ENCODE measurements at regions not wholly inside any gene's neighbourhood (a gene's known extent, or its start where the extent isn't known, plus 50 kb on each side); places are given as distances from the start of the nearest gene placed in this dataset.

DNA sequence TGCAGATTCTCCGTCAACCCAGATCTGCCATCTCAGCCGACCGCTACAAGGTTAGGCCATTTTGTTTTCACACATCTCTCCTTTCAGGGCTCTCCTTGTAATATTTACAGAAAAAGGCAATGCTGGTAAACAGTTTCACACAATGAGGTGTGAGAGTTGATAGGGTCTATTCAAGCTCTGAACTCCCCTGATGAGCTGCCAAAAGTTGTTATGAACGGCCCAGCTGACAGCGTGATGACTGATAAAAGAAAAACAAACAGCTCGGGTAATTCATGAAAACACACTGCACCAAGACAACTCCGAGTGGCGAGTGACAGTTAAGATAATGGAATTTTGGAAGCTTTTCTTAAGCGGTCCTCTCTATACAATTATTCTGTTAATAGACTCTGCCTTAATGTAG, 68.1 kb upstream of the IRX5 start:
- no peaks in the 10 kb centered on the region for H3K36me3 ChIP-seq (ENCODE audit: insufficient read depth, low read length)
- H3K4me3 ChIP-seq (ENCODE audit: low read length), result no peak overlapping the region
- H3K27ac ChIP-seq (ENCODE audit: low read depth in 1 of 2, low read length in 2 of 2), result no peak overlapping the region
- Mint-ChIP-seq H3K4me1 (ENCODE audit: low read depth) (no peaks in the 10 kb centered on the region), H3K9me3 (no peaks in the 10 kb centered on the region), H3K27ac (no peak overlapping the region), H3K27me3 (peaks cover 12% of the 10 kb centered on the region), H3K4me3 (no peak overlapping the region), H3K36me3 (ENCODE audit: low read depth) (no peaks in the 10 kb centered on the region)
- intact Hi-C loops (cut with DNase I, micrococcal nuclease), result no loop called here
- no peak for DNase-seq
- ATAC-seq (ENCODE audit: poor library complexity), result no peak
- TF ChIP-seq, protein P1, sequence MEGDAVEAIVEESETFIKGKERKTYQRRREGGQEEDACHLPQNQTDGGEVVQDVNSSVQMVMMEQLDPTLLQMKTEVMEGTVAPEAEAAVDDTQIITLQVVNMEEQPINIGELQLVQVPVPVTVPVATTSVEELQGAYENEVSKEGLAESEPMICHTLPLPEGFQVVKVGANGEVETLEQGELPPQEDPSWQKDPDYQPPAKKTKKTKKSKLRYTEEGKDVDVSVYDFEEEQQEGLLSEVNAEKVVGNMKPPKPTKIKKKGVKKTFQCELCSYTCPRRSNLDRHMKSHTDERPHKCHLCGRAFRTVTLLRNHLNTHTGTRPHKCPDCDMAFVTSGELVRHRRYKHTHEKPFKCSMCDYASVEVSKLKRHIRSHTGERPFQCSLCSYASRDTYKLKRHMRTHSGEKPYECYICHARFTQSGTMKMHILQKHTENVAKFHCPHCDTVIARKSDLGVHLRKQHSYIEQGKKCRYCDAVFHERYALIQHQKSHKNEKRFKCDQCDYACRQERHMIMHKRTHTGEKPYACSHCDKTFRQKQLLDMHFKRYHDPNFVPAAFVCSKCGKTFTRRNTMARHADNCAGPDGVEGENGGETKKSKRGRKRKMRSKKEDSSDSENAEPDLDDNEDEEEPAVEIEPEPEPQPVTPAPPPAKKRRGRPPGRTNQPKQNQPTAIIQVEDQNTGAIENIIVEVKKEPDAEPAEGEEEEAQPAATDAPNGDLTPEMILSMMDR (IDR thresholded peaks at IDR 0.05), result no peak
- ChIA-PET CTCF (no interaction called here), POLR2A (no interaction called here)
- peaks cover 0 to 6% of the 10 kb centered on the region in 2 experiments for H3K9me3 ChIP-seq (ENCODE audit: control insufficient read depth in 1 of 2, insufficient read depth in 1 of 2, low read length in 2 of 2)
- H3K27me3 ChIP-seq (ENCODE audit: control insufficient read depth in 1 of 2, insufficient read depth in 2 of 2, low read length in 2 of 2), result peaks cover 0 to 4% of the 10 kb centered on the region in 2 experiments
- no peaks in the 10 kb centered on the region for H3K4me1 ChIP-seq (ENCODE audit: insufficient read depth, low read length)

DNA sequence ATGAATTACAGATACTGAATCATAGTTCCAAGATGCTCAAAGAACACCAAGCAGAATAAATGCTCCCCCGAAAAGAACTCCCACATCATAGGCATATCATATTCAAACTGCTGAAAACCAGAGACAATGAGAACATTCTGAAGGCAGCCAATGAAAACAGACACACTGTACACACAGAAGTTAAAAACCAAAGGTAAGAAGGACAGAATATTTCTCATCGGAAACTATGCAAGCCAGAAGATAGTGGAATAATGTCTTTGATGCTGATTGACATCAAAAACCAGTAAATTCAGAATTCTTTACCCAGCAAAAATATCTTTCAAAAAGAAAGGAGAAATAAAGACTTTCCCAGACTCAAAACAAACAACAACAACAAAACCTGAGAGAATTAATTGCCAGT, 73.8 kb upstream of the IRX5 start:
- H3K4me1 Mint-ChIP-seq (ENCODE audit: low read depth), result no peaks in the 10 kb centered on the region
- no peaks in the 10 kb centered on the region for H3K4me1 ChIP-seq (ENCODE audit: insufficient read depth, low read length)
- TF ChIP-seq, protein P1 (IDR thresholded peaks at IDR 0.05), result no peak
- peaks cover 11% of the 10 kb centered on the region for H3K9me3 Mint-ChIP-seq
- no peaks in the 10 kb centered on the region for H3K36me3 Mint-ChIP-seq (ENCODE audit: low read depth)
- H3K4me3 Mint-ChIP-seq, result no peak overlapping the region
- ChIA-PET CTCF (no interaction called here), POLR2A (no interaction called here)
- no peak overlapping the region for H3K27ac ChIP-seq (ENCODE audit: low read depth in 1 of 2, low read length in 2 of 2)
- no peak for DNase-seq
- H3K4me3 ChIP-seq (ENCODE audit: low read length), result no peak overlapping the region
- ATAC-seq (ENCODE audit: poor library complexity), result no peak
- H3K27me3 ChIP-seq (ENCODE audit: control insufficient read depth in 1 of 2, insufficient read depth in 2 of 2, low read length in 2 of 2), result peaks cover 0 to under 1% of the 10 kb centered on the region in 2 experiments
- H3K36me3 ChIP-seq (ENCODE audit: insufficient read depth, low read length), result no peaks in the 10 kb centered on the region
- peaks cover 11% of the 10 kb centered on the region for H3K27me3 Mint-ChIP-seq
- H3K27ac Mint-ChIP-seq, result no peak overlapping the region
- H3K9me3 ChIP-seq (ENCODE audit: control insufficient read depth in 1 of 2, insufficient read depth in 1 of 2, low read length in 2 of 2), result peaks cover 3 to 7% of the 10 kb centered on the region in 2 experiments
- intact Hi-C loops (cut with DNase I, micrococcal nuclease), result no loop called here

DNA sequence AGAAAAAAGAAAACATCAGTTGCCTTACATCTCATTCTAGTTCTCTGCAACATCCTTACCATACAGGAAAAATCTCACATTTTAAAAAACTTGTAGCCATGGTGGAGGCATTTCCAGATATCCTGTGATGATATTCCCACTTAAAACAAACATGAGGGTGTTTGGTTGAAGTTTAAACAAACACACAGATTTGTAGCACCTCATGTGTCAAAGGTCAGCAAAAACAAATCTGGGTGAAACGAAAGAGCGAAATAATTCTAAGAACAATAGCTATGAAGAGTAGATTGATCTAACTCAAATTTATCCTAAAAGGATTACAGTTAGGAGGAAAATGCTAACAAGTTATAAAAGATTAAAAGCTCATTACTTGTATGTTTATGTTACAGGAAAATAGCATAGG, 83.1 kb upstream of the IRX5 start:
- ChIA-PET CTCF (no interaction called here), POLR2A (no interaction called here)
- Mint-ChIP-seq H3K36me3 (ENCODE audit: low read depth) (no peaks in the 10 kb centered on the region), H3K4me3 (no peak overlapping the region), H3K27me3 (peaks cover 5% of the 10 kb centered on the region), H3K4me1 (ENCODE audit: low read depth) (no peaks in the 10 kb centered on the region), H3K9me3 (peaks cover 3% of the 10 kb centered on the region), H3K27ac (no peak overlapping the region)
- no peaks in the 10 kb centered on the region for H3K4me1 ChIP-seq (ENCODE audit: insufficient read depth, low read length)
- intact Hi-C loops (cut with DNase I, micrococcal nuclease), result no loop called here
- TF ChIP-seq, protein P1 (IDR thresholded peaks at IDR 0.05), result no peak
- no peak for ATAC-seq (ENCODE audit: poor library complexity)
- no peak for DNase-seq
- no peaks in the 10 kb centered on the region for H3K27me3 ChIP-seq (ENCODE audit: control insufficient read depth in 1 of 2, insufficient read depth in 2 of 2, low read length in 2 of 2)
- H3K9me3 ChIP-seq (ENCODE audit: control insufficient read depth in 1 of 2, insufficient read depth in 1 of 2, low read length in 2 of 2), result peaks cover 8% of the 10 kb centered on the region in 2 experiments
- H3K4me3 ChIP-seq (ENCODE audit: low read length), result no peak overlapping the region
- no peaks in the 10 kb centered on the region for H3K36me3 ChIP-seq (ENCODE audit: insufficient read depth, low read length)
- H3K27ac ChIP-seq (ENCODE audit: low read depth in 1 of 2, low read length in 2 of 2), result no peak overlapping the region

All from CD4-positive, alpha-beta T cell (primary cell).